Mesothelial cell of epicardium (in vitro differentiated cells): ENCODE measurements at regions not wholly inside any gene's neighbourhood (a gene's known extent, or its start where the extent isn't known, plus 50 kb on each side); places are given as distances from the start of the nearest gene placed in this dataset.

ENCODE experiments used
- DNase-seq, 2 experiments: peaks; one replicate each; pipeline ENCODE4 v3.0.0; 2021; ENCODE audit warnings: low spot score in 2 of 2; ENCODE audit not compliant: unreplicated experiment in 2 of 2
- H3K27ac Mint-ChIP-seq: 2 replicates; pipeline ENCODE4 v1.8.0; 2021; ENCODE audit warnings: mixed read lengths
- H3K27me3 Mint-ChIP-seq: 2 replicates; pipeline ENCODE4 v1.8.0; 2021; ENCODE audit warnings: low read depth, mixed read lengths
- H3K36me3 Mint-ChIP-seq: 2 replicates; pipeline ENCODE4 v1.8.0; 2021; ENCODE audit warnings: mixed read lengths
- H3K4me1 Mint-ChIP-seq: 2 replicates; pipeline ENCODE4 v1.8.0; 2021; ENCODE audit warnings: mixed read lengths
- H3K4me3 Mint-ChIP-seq: 2 replicates; pipeline ENCODE4 v1.8.0; 2021; ENCODE audit warnings: mild to moderate bottlenecking, moderate library complexity, mixed read lengths
- H3K9me3 Mint-ChIP-seq: 2 replicates; pipeline ENCODE4 v1.8.0; 2021; ENCODE audit warnings: mixed read lengths
- TF ChIP-seq, protein P1 (sequence below): fragments of 200-600 bp; sonication (generic); IDR thresholded peaks from one replicate; pipeline ENCODE4 v1.5.0; 2021; ENCODE audit warnings: antibody characterized with exemption; ENCODE audit not compliant: unreplicated experiment

DNA sequence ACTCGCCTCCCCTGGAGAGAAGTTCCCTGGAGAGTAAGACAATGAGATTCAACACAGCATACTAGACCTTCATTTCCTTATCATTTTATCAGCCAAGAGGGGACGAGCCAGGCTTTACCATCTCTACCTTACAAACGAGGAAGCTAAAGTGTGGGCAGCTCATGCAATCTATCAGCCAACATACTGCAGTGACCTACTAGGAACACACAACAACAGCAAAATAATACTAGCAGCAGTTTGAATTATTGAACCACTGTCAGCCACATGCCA is 60.0 kb upstream of the TEX51 start:
- Mint-ChIP-seq H3K4me1 (no peaks in the 10 kb centered on the region), H3K4me3 (no peak overlapping the region), H3K9me3 (no peaks in the 10 kb centered on the region), H3K27me3 (peaks cover 18% of the 10 kb centered on the region), H3K36me3 (no peaks in the 10 kb centered on the region), H3K27ac (no peak overlapping the region)
- DNase-seq: no peak
- TF ChIP-seq, protein P1, sequence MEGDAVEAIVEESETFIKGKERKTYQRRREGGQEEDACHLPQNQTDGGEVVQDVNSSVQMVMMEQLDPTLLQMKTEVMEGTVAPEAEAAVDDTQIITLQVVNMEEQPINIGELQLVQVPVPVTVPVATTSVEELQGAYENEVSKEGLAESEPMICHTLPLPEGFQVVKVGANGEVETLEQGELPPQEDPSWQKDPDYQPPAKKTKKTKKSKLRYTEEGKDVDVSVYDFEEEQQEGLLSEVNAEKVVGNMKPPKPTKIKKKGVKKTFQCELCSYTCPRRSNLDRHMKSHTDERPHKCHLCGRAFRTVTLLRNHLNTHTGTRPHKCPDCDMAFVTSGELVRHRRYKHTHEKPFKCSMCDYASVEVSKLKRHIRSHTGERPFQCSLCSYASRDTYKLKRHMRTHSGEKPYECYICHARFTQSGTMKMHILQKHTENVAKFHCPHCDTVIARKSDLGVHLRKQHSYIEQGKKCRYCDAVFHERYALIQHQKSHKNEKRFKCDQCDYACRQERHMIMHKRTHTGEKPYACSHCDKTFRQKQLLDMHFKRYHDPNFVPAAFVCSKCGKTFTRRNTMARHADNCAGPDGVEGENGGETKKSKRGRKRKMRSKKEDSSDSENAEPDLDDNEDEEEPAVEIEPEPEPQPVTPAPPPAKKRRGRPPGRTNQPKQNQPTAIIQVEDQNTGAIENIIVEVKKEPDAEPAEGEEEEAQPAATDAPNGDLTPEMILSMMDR: no peak

DNA sequence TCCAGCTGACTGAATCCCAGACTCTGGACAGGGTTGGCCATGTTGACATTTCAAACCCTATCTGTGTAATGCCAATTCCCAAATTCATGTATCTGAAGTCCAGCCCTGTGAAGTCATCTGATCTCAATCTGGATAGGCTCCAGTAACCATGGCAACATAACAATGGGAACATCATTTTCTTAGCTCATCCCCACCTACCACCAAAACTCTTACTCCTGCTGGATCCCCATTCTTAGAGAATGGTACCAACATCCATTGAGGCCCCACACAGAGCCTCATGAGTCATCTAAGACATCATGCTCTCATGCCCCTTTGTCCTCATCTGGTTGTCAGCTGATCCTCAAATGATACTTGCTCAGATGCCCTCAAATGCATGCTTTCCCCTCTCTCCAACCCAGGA is 58.9 kb upstream of the TEX51 start:
- DNase-seq: no peak
- Mint-ChIP-seq H3K27ac (no peak overlapping the region), H3K4me1 (no peaks in the 10 kb centered on the region), H3K27me3 (peaks cover 22% of the 10 kb centered on the region), H3K4me3 (no peak overlapping the region), H3K36me3 (no peaks in the 10 kb centered on the region), H3K9me3 (no peaks in the 10 kb centered on the region)
- TF ChIP-seq, protein P1: no peak

DNA sequence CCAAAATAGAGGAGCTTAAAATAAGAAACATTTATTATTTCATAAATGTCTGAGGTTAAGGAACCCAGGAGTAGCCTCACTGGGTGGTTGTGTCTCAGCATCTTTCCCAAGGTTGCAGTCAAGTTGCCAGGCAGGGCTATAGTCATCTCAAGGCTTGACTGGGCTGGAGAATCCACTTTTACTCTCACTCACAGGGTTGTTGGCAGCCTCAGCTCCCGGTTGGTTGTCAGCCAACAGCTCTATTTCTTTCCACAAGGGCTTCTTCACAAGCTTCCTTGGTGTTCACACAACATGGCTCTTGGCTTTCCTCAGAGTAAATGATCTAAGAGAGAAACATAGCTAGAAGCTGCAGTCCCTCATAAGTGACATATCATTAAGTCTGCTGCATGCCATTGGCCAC is 55.6 kb upstream of the TEX51 start:
- TF ChIP-seq, protein P1: no peak
- Mint-ChIP-seq H3K4me1 (no peaks in the 10 kb centered on the region), H3K27me3 (peaks cover 41% of the 10 kb centered on the region), H3K36me3 (no peaks in the 10 kb centered on the region), H3K9me3 (no peaks in the 10 kb centered on the region), H3K27ac (no peak overlapping the region), H3K4me3 (no peak overlapping the region)
- DNase-seq: no peak

DNA sequence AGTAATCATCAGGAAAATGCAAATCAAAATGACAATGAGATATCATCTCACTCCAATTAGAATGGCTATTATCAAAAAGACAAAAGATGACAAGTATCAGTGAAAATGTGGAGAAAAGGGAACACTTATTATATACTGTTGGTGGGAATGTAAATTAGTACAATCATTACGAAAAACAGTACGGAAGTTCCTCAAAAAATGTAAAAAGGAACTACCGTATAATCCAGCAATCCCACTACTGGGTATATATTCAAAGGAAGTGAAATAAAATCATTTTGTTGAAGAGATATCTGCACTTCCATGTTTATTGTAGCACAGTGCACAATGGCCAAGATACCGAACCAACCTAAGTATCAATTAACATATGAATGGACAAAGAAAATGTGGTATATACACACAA is 52.4 kb upstream of the TEX51 start:
- Mint-ChIP-seq H3K9me3 (no peaks in the 10 kb centered on the region), H3K27ac (no peak overlapping the region), H3K4me1 (no peaks in the 10 kb centered on the region), H3K4me3 (no peak overlapping the region), H3K36me3 (no peaks in the 10 kb centered on the region), H3K27me3 (peaks cover 47% of the 10 kb centered on the region)
- TF ChIP-seq, protein P1: no peak
- no peak for DNase-seq
